HG03457 (cell line): ENCODE measurements at regions not wholly inside any gene's neighbourhood (a gene's known extent, or its start where the extent isn't known, plus 50 kb on each side); places are given as distances from the start of the nearest gene placed in this dataset.
"Not testable (repeated sequence)": the region's sequence is repeated elsewhere in the genome, so short reads cannot be mapped to it uniquely, and the experiment has no call there.

Experiments used
- ATAC-seq: cut with Tn5 transposase; IDR thresholded peaks from one replicate; pipeline ENCODE4 v1.9.1; 2021; ENCODE audit warnings: moderate number of reproducible peaks; ENCODE audit not compliant: unreplicated experiment

GRCh38 chr9:16267281-16268066, 603.0 kb downstream of the BNC2 start:
- no peak for ATAC-seq

- no peak for ATAC-seq
Measured at GRCh38 chr9:16268067-16268881, 602.2 kb downstream of the BNC2 start.

- no peak for ATAC-seq
Measured at GRCh38 chr9:16271967-16272366, 598.5 kb downstream of the BNC2 start.

GRCh38 chr9:16272776-16273175, 597.7 kb downstream of the BNC2 start:
- no peak for ATAC-seq

- ATAC-seq: no peak
Measured at GRCh38 chr9:16275795-16276624, 594.5 kb downstream of the BNC2 start.

DNA sequence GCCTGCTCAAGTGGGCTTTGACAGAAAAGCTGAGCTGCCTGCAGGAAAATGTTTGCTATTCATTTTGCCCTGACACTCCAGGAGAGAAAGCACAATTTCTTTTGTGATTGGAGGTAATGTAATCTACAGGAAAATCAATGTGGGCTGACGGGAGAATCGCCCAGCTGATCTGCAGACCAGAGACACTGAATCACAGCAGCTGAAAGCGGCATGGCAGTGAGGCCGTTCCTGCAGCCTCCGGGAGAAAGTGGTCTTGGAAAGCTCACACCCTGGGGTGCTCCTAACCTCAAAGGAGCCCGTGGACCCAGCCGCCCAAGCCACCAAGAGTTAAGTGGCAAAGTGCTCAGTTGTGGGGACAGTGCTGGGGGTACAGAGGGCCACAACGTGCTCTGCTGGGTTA, 593.6 kb downstream of the BNC2 start:
- ATAC-seq: no peak

GRCh38 chr9:16277471-16277960, 593.0 kb downstream of the BNC2 start:
- ATAC-seq: no peak

DNA sequence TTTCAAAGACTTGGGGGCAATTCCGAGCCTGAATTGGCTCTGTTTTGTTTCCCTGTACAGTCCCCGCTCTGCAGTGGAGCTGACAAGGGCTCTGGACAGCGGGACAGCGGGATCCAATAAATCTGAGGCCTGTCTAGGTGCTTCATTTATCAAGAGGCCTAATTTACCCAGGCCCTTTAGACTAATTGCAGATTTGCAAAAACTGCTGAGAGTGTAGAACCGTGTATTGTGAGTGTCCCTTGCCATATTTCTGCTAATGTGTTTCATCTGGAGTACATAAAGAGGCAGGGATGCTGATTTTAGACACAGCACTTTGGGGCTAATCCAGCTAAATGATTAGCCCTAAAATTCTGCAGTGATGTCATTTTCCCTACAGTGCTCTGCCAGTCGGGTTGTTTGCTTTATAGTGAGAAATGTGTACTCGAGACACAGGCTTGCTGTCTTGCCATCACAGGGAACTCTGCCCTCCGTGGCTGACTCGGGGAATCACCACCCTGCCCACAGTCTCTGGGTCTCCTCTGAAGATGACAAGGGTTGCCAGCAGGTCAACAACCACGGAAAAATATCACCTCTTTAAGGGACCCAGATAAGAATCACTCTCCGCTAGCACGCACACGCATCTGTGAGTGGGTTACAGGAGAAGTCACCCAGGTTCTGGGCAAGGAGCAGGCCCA, 592.0 kb downstream of the BNC2 start:
- no peak for ATAC-seq

DNA sequence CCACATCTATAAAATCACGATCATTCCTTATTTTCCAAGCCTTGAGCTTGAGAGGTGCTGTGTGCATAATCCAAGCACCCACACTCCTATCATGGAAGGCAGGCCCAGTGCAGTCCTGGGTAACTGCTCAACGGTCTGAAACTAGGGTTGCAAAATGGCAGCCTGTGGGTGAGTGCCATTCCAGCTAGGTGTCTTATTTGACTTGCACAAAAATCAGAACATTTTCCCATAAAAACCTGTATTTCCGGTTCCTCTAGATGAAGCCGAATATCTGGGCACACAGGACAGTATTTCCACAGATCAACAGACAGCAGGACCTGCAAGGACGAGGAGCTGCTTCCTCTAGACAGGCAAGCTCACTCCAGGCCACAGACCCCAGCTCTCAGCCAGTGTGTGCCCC, 588.8 kb downstream of the BNC2 start:
- ATAC-seq: no peak

GRCh38 chr9:16282216-16282615, 588.3 kb downstream of the BNC2 start:
- no peak for ATAC-seq

- no peak for ATAC-seq
Measured at GRCh38 chr9:16282718-16283117, 587.8 kb downstream of the BNC2 start.

GRCh38 chr9:16286160-16286559, 584.3 kb downstream of the BNC2 start:
- no peak for ATAC-seq

- no peak for ATAC-seq
Measured at GRCh38 chr9:16289639-16290038, 580.8 kb downstream of the BNC2 start.

GRCh38 chr9:16290169-16290568, 580.3 kb downstream of the BNC2 start:
- ATAC-seq: no peak

- no peak for ATAC-seq
Measured at GRCh38 chr9:16291921-16292320, 578.5 kb downstream of the BNC2 start.

- no peak for ATAC-seq
Measured at GRCh38 chr9:16293610-16294009, 576.9 kb downstream of the BNC2 start.

DNA sequence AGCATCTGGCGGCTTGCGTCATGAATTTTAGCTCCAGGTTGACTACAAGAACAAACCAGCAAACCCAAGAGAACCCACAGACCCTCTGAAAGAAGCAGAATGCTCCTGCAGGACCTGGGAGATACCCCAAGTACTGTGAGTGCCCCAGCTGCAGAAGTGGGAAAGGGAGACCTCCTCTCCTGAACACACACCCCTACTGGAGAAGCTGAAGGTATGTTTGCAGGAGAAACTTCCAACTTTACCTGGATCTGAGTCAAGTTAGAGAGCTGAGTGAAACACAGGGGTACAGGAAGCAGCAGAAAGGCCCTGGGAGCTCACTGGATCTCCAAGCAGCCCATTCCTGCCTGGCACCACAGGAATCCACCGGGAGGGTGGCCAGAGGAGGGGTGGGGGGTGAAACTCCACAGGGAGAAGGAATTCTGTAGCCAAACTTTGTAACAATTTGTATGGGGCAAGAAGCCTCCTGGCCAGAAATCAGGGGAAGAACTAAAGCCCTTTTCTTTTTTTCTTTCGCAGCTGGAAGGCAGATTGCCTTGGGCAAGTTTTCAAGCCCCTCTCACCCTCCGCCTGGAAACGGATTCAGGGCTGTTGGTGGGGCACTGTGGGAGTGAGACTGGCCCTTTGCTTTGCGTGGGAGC, 576.2 kb downstream of the BNC2 start:
- no peak for ATAC-seq

DNA sequence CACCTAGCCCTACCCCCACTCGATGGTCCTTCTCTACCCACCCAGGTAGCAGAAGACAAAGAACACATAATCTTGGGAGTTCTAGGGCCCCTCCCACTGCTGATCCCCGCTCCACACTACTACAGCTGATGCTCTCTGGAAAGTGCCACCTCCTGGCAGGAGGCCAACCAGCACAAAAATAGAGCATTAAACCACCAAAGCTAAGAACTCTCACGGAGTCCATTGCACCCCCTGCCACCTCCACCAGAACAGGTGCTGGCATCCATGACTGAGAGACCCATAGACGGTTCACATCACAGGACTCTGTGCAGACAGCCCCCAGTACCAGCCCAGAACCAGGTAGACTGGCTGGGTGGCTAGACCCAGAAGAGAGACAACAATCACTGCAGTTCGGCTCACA, 575.5 kb downstream of the BNC2 start:
- ATAC-seq: not testable (repeated sequence)

DNA sequence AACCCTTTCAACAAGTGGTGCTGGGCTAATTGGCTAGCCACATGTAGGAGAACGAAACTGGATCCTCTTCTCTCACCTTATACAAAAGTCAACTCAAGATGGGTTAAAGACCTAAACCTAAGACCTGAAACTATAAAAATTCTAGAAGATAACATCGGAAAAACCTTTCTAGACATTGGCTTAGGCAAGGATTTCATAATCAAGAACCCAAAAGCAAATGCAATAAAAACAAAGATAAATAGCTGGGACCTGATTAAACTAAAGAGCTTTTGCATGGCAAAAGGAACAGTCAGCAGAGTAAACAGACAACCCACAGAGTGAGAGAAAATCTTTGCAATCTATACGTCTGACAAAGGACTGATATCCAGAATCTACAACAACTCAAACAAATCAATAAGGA, 571.1 kb downstream of the BNC2 start:
- ATAC-seq: not testable (repeated sequence)

DNA sequence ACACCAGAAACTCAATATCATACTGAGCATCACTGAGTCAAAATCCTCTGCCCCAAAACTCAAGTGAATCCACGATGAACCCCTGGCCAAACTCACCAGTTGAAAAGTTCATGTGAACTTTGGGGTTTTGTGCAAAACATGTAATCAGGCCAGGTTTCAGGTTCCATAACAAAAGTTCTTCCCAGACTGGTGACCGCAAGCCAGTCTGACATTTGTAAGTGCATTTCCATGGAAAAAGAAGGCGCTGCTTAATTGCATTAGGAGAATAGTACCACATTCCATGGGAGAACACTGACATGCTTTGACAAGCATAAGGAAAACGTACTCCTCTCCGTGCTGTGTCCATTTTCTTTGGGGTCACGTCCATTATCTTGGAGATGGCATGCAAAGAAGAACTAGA, 567.0 kb downstream of the BNC2 start:
- ATAC-seq: no peak
